NT2/D1 (cell line): ENCODE measurements at regions not wholly inside any gene's neighbourhood (a gene's known extent, or its start where the extent isn't known, plus 50 kb on each side); places are given as distances from the start of the nearest gene placed in this dataset.

Experiments used
- SUZ12 ChIP-seq: IDR thresholded peaks from 2 replicates; pipeline ENCODE4 v1.6.1; 2011; ENCODE audit not compliant: insufficient read length, insufficient read depth; ENCODE audit errors: extremely low read depth
- ZNF274 ChIP-seq: IDR thresholded peaks from 2 replicates; pipeline ENCODE4 v1.6.1; 2011; ENCODE audit warnings: mild to moderate bottlenecking, low read depth, low read length

GRCh38 chr6:10302566-10303235 is 112.2 kb downstream of the TFAP2A start:
- no peak for TF ChIP-seq SUZ12
- no peak for TF ChIP-seq ZNF274
